Stimulated activated CD8-positive, alpha-beta memory T cell treated with anti-CD3 and anti-CD28 coated beads, Interleukin-7, amount 100 ng/mL, for 1 hour (primary cell): ENCODE measurements at regions not wholly inside any gene's neighbourhood (a gene's known extent, or its start where the extent isn't known, plus 50 kb on each side); places are given as distances from the start of the nearest gene placed in this dataset.
"Not testable (repeated sequence)": the region's sequence is repeated elsewhere in the genome, so short reads cannot be mapped to it uniquely, and the experiment has no call there.

Experiments used
- DNase-seq, 2 donors: peaks; one replicate each; pipeline ENCODE4 v3.0.0-alpha.2; 2020; ENCODE audit warnings: low read depth in 2 of 2

- DNase-seq, result not testable (repeated sequence)
Measured at GRCh38 chr2:87198422-87198821, 176.8 kb upstream of the PLGLB1 start.

GRCh38 chr2:87199228-87199627, 177.6 kb upstream of the PLGLB1 start:
- not testable (repeated sequence) for DNase-seq

- not testable (repeated sequence) for DNase-seq
Measured at GRCh38 chr2:87204569-87205147, 183.0 kb upstream of the PLGLB1 start.

GRCh38 chr2:87212938-87213337, 191.3 kb upstream of the PLGLB1 start:
- DNase-seq, result not testable (repeated sequence)

- not testable (repeated sequence) for DNase-seq
Measured at GRCh38 chr2:87217005-87217404, 195.4 kb upstream of the PLGLB1 start.

GRCh38 chr2:87217741-87218410, 196.2 kb upstream of the PLGLB1 start:
- DNase-seq, result peak; percentile 13 to 54

GRCh38 chr2:87220651-87221050, 199.0 kb upstream of the PLGLB1 start:
- not testable (repeated sequence) for DNase-seq

GRCh38 chr2:87222131-87222530, 200.5 kb upstream of the PLGLB1 start:
- DNase-seq, result not testable (repeated sequence)

- not testable (repeated sequence) for DNase-seq
Measured at GRCh38 chr2:87223873-87224272, 202.2 kb upstream of the PLGLB1 start.

- not testable (repeated sequence) for DNase-seq
Measured at GRCh38 chr2:87229091-87229689, 207.5 kb upstream of the PLGLB1 start.

- not testable (repeated sequence) for DNase-seq
Measured at GRCh38 chr2:87229964-87230363, 208.3 kb upstream of the PLGLB1 start.

- DNase-seq, result not testable (repeated sequence)
Measured at GRCh38 chr2:87235333-87235981, 213.8 kb upstream of the PLGLB1 start.

GRCh38 chr2:87237570-87238336, 216.1 kb upstream of the PLGLB1 start:
- DNase-seq, result not testable (repeated sequence)

- not testable (repeated sequence) for DNase-seq
Measured at GRCh38 chr2:87239558-87240215, 218.0 kb upstream of the PLGLB1 start.

GRCh38 chr2:87246066-87246717, 224.5 kb upstream of the PLGLB1 start:
- DNase-seq, result not testable (repeated sequence)

- DNase-seq, result not testable (repeated sequence)
Measured at GRCh38 chr2:87252046-87252445, 230.4 kb upstream of the PLGLB1 start.

- DNase-seq, result not testable (repeated sequence)
Measured at GRCh38 chr2:87254562-87254961, 232.9 kb upstream of the PLGLB1 start.

GRCh38 chr2:87255410-87255809, 233.8 kb upstream of the PLGLB1 start:
- DNase-seq, result not testable (repeated sequence)

- not testable (repeated sequence) for DNase-seq
Measured at GRCh38 chr2:87258887-87259286, 237.2 kb upstream of the PLGLB1 start.

- not testable (repeated sequence) for DNase-seq
Measured at GRCh38 chr2:87262184-87262702, 240.6 kb upstream of the PLGLB1 start.
